Superior temporal gyrus (tissue), 1 donor: ENCODE measurements at regions not wholly inside any gene's neighbourhood (a gene's known extent, or its start where the extent isn't known, plus 50 kb on each side); places are given as distances from the start of the nearest gene placed in this dataset.
"Not testable (repeated sequence)": the region's sequence is repeated elsewhere in the genome, so short reads cannot be mapped to it uniquely, and the experiment has no call there.

ENCODE experiments used
- DNase-seq: peaks from one replicate; pipeline ENCODE4 v3.0.0-alpha.2; 2016; ENCODE audit errors: extremely low spot score

- no peak for DNase-seq
Measured at GRCh38 chr14:58730792-58731464, 93.2 kb downstream of the DACT1 start.

- DNase-seq = no peak
Measured at GRCh38 chr14:58731465-58732293, 93.9 kb downstream of the DACT1 start.

GRCh38 chr14:58732387-58732786, 94.6 kb downstream of the DACT1 start:
- DNase-seq = no peak

GRCh38 chr14:58733451-58734208, 95.9 kb downstream of the DACT1 start:
- no peak for DNase-seq

- no peak for DNase-seq
Measured at GRCh38 chr14:58735596-58735995, 97.8 kb downstream of the DACT1 start.

DNA sequence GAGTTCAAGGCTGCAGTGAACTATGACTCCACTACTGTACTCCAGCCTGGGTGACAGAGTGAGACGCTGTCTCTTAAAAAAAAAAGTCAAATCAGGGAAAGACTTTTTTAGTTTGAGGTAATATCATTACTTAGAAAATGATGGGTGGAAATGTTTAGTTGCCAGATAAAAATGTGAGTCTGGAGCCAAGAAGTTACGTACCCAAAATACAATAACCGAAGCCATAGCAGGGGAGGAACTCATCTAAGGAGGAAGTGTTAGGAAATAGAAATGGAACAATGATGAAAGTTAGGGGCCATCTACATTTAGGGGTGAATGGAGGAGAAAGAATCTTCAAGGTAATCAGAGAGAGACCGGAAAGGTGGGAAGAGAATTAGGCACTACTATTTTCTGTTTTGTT, 98.8 kb downstream of the DACT1 start:
- no peak for DNase-seq

- no peak for DNase-seq
Measured at GRCh38 chr14:58737511-58737910, 99.7 kb downstream of the DACT1 start.

DNA sequence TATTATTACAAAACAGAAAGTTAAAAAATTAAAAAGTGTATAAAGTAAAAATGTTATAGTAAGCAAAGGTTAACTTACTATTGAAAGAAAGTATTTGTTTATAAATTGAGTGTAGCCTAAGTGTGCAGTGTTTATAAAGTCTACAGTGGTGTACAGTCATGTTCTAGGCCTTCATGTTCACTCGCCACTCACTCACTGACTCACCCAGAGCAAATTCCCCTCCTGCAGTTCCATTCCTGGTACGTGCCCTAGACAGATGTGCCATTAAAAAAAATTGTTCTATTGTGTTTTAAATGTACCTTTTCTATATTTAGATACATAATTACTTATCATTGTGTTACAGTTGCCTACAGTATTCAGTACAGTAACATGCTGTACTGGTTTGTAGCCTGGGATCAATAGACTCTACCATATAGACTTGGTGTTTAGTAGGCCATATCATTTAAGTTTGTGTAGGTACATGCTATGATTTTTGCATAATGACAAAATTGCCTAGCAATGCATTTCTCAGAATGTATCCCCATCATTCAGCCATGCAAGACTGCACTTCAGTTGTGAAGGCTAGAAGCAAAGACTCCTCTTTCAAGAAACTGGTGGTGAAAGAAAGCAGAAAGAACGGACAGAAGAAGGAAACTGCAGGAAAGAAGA, 100.6 kb downstream of the DACT1 start:
- no peak for DNase-seq

DNA sequence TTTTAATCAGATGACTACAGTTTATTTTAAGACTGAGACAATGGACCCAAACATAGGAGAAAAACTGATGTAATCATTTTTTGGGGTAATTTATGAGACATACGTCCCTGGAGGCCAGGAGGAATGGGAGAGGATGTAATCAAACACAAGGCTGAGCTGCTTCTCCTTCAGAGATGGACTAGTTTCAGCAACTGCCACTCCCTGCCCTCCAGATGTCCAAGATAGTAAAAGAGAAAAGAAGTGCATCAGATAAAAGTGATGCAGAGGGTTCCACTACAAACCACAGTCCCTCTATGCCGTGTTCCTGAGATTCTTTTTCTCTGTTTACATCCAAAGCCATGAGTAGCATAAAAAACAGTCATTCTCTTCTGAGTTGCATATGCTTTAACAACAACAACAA, 101.1 kb downstream of the DACT1 start:
- no peak for DNase-seq

DNA sequence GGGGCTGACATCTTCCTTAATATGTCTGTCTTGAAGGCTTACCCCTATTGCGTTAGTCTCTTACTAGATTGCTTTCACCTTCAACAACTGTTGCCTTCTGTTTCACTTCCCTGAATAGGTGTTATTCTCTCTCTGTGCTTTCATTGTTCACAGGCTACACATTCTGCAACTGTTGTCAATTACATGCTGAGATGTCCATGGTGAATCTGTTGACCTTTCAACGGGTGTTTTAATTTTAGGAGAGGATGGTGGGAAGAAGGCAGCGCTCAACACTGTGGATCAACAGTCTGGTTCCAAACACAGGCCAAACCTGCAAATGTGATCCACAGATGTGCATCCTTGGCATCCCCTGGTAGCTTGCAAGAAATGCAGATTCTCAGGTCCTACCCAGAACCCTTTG, 101.9 kb downstream of the DACT1 start:
- no peak for DNase-seq

DNA sequence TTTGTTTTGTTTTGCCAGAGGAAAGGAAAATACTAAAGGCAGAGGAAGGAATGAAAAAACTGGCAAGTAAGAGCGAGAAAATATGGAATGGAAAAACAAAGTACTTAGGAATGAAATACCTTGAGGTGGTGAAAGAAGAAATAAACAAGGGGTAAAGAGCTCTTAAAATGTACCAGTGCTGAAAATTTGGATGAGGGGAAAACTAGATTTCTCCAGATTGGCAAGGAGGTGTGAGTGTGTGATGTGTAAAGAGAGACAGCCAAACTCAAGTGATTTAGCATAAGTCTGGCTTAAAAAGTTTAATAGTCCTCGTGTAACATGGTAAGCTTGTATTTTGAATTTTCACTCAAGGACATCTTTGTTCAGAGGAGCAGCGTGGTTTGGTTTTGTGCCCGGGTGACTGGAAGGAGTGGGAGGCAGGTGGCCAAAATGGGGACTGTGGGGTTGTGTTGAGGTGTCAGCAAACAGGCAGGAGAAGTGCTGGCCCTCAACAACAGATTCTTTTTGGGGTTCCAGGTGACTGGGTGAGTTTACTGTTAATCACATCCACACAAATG, 102.7 kb downstream of the DACT1 start:
- DNase-seq = peak; percentile 41

GRCh38 chr14:58744801-58745394, 107.1 kb downstream of the DACT1 start:
- no peak for DNase-seq

DNA sequence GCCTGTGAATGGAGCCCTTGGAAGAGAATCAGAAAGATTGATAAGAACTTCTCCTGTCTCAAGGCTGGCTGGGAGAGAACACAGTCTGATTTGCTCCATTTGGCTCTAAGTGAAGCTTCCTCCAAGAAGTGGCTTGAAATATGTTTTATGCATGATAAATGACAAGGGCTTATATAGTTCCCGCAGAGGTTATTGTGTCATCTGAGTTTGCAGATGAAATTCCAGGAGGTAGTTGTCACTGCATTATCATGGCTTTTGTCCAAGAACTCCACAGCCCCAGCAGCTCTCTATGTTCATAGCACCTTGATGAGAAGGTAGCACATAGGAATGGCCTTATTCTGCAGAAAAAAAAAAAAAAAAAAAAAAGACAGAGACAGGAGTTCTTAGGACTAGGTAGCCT, 108.5 kb downstream of the DACT1 start:
- no peak for DNase-seq

DNA sequence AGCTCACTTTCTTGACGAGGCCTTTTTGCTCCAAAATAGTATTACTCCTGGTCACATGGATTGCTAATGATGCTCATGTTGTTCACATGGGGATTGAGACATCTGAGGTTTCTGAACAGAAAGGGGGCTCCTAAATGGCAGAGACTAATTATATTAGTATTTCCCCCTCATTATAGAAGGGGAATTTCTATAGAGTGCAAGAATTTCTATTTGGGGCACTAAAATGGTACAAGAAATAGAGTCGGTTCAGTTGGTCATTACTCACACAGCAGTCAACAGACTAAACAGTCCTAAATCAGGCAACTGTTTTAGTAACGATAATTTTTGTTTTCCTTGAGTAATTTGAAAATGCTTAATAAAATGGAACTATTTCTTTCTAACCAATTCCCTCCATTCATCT, 108.9 kb downstream of the DACT1 start:
- DNase-seq = no peak

GRCh38 chr14:58747181-58747580, 109.4 kb downstream of the DACT1 start:
- no peak for DNase-seq

- not testable (repeated sequence) for DNase-seq
Measured at GRCh38 chr14:58748251-58748650, 110.5 kb downstream of the DACT1 start.

GRCh38 chr14:58749066-58749669, 111.4 kb downstream of the DACT1 start:
- no peak for DNase-seq

- DNase-seq = no peak
Measured at GRCh38 chr14:58750321-58751269, 112.8 kb downstream of the DACT1 start.

DNA sequence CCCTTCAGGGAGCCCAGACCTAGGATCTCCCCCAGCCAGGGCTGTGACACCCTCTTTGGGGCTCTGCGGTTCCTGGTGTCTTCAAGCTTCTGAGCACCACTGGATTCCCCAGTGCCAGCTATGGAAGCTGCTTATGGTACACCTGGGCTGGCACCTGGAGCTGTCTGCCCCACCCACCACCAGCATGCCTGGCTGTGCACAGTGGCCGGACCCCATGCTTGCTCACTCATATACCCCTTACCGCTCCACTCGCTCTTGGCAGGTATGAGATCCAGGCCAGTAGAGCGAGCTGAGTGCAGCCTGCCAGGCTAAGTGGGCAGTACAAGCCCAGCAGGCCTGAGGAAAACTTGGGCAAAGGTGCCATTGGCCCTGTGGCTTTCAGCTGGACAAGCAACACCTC, 114.0 kb downstream of the DACT1 start:
- DNase-seq = no peak

DNA sequence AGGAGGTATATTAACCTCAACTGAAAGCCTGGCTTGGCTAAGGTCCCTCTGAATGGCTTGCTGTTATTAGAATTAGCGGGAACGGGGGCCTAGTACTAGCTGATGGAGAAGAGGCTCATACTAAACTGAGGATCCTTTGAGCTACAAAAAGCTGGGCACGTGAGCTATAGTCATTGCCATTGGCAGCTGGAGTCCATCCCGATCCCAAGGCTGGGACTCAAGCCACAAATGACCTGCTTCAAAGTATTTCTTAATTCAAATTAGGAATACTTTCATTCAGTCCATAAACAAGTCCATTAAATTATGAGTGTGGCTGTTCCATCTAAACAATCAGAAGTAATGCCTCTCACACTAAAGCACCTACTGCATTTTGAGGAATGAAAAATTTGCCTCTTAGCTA, 114.5 kb downstream of the DACT1 start:
- no peak for DNase-seq
